ENCODE measurements at regions not wholly inside any gene's neighbourhood (a gene's known extent, or its start where the extent isn't known, plus 50 kb on each side); places are given as distances from the start of the nearest gene placed in this dataset.

DNA sequence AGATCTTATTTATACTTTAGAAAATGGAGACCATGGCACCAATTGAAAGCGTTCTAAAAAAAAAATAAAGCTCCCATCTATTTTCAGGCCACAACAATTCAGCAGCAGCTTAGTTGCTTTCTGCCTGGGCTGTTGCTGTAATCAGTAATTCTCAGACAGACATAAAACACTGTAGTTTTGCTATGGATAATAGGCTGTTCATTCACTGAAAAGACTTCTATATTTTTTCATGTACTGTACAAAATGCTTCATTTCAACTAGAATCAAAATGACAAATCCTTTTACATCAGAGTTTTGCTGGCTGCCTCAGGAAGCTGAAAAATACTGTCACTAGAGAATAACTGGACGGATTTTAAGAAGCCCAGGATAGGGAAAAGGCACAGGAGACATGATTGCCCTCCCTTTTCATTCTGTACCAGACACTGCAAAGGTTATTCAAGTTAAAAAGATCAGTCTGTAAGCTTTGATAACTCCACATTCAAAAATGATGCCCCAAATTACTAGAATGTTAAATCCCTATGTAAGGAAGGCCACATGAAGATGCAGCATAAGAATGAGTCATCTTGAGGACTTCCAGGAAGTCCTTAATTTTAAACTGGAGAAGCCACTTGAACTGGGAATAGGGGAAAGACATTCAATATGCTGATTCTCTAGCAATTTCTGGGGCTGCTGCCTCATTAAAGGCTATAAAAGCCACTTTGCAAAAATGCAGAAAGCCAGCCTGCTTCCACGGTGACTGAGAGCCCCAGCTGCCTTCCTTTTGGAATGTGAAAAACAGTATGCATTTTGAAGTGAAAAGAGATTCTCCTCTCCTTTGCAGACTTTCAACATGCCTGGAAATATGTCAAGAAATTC is 403.2 kb upstream of the RASGEF1B start:
- TF ChIP-seq, protein P1, sequence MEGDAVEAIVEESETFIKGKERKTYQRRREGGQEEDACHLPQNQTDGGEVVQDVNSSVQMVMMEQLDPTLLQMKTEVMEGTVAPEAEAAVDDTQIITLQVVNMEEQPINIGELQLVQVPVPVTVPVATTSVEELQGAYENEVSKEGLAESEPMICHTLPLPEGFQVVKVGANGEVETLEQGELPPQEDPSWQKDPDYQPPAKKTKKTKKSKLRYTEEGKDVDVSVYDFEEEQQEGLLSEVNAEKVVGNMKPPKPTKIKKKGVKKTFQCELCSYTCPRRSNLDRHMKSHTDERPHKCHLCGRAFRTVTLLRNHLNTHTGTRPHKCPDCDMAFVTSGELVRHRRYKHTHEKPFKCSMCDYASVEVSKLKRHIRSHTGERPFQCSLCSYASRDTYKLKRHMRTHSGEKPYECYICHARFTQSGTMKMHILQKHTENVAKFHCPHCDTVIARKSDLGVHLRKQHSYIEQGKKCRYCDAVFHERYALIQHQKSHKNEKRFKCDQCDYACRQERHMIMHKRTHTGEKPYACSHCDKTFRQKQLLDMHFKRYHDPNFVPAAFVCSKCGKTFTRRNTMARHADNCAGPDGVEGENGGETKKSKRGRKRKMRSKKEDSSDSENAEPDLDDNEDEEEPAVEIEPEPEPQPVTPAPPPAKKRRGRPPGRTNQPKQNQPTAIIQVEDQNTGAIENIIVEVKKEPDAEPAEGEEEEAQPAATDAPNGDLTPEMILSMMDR (IDR thresholded peaks at IDR 0.05): no peak
- DNase-seq (no peak), ATAC-seq (ENCODE audit: low read depth) (no peak)
- ChIA-PET POLR2A (no interaction called here), CTCF (interaction anchor here (0.9 to 1.3 kb wide), 2 partner anchors 38 to 442 kb away, joined by 3 to 4 read pairs; no protein-coding TSS in a partner anchor)
- Histone ChIP-seq H3K4me2 (replicated peaks; ENCODE audit: low read depth, low read length, poor library complexity, severe bottlenecking) (no peak overlapping the region), H2AFZ (ENCODE audit: insufficient read depth, low read depth, low read length, poor library complexity, severe bottlenecking) (no peak overlapping the region), H3K27me3 (replicated peaks in 1 of 4; ENCODE audit: control extremely low read depth in 1 of 4, control insufficient read depth in 3 of 4, insufficient read depth in 4 of 4, low read length in 3 of 4) (peaks cover 0 to 3% (median 0%) of the 10 kb centered on the region in 4 experiments), H3K79me2 (ENCODE audit: control insufficient read depth, insufficient read depth, low read length) (no peaks in the 10 kb centered on the region), H3K4me3 (ENCODE audit: control extremely low read depth in 1 of 5, extremely low read depth in 1 of 5, insufficient read depth in 1 of 5, low read depth in 2 of 5, low read length in 4 of 5) (no peak overlapping the region), H3K36me3 (replicated peaks in 1 of 2; ENCODE audit: control extremely low read depth in 1 of 2, control insufficient read depth in 1 of 2, extremely low read depth in 1 of 2, insufficient read depth in 2 of 2, low read length in 1 of 2) (no peaks in the 10 kb centered on the region), H3K27ac (ENCODE audit: low read length in 2 of 2) (no peak overlapping the region), H3K9ac (ENCODE audit: low read length) (no peak overlapping the region), H3K9me3 (ENCODE audit: control extremely low read depth in 1 of 3, control insufficient read depth in 2 of 3, insufficient read depth in 1 of 3, low read length in 2 of 3) (peaks cover 0 to 19% (median 10%) of the 10 kb centered on the region in 3 donors), H3K4me1 (ENCODE audit: control insufficient read depth in 2 of 2, insufficient read depth in 2 of 2, low read length in 2 of 2) (no peaks in the 10 kb centered on the region), H4K20me1 (ENCODE audit: control insufficient read depth, insufficient read depth, low read length, poor library complexity, severe bottlenecking) (no peaks in the 10 kb centered on the region)
- intact Hi-C loops (cut with micrococcal nuclease): no loop called here
- WGBS (ENCODE audit: insufficient coverage): 67% methylated on average over 2 of the region's 3 CpGs
- Mint-ChIP-seq H3K4me3 (no peak overlapping the region), H3K27ac (no peak overlapping the region), H3K9me3 (ENCODE audit: insufficient read depth) (no peaks in the 10 kb centered on the region), H3K4me1 (no peaks in the 10 kb centered on the region), H3K27me3 (peaks cover 6% of the 10 kb centered on the region)

DNA sequence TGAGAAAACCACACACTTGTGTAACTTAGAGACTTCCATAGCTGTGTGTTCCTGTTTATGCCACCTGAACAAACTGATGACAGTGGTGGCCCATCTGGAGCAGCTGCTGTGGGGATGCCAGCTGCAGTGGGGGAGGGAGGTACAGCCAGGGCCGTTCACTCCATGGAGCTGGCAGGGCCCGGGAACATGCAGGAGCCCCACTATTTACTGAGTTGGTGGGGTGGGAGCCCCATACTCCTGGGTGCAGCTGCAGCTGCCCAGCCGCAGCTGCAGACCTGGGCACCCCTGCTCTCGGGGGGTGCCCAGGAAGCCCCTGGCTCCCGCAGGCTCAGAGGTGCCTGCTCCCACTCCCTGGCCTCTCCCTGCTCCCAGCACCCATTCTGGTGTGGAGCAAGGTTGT is 398.6 kb upstream of the RASGEF1B start:
- Mint-ChIP-seq H3K4me1 (no peaks in the 10 kb centered on the region), H3K4me3 (no peak overlapping the region), H3K27me3 (no peaks in the 10 kb centered on the region), H3K9me3 (ENCODE audit: insufficient read depth) (no peaks in the 10 kb centered on the region), H3K27ac (no peak overlapping the region)
- Histone ChIP-seq H3K9me3 (ENCODE audit: control extremely low read depth in 1 of 3, control insufficient read depth in 2 of 3, insufficient read depth in 1 of 3, low read length in 2 of 3) (peaks cover 0 to 19% (median 10%) of the 10 kb centered on the region in 3 donors), H3K27me3 (replicated peaks in 1 of 4; ENCODE audit: control extremely low read depth in 1 of 4, control insufficient read depth in 3 of 4, insufficient read depth in 4 of 4, low read length in 3 of 4) (peaks cover 0 to 3% (median 0%) of the 10 kb centered on the region in 4 experiments), H3K4me2 (replicated peaks; ENCODE audit: low read depth, low read length, poor library complexity, severe bottlenecking) (no peak overlapping the region), H3K36me3 (replicated peaks in 1 of 2; ENCODE audit: control extremely low read depth in 1 of 2, control insufficient read depth in 1 of 2, extremely low read depth in 1 of 2, insufficient read depth in 2 of 2, low read length in 1 of 2) (no peaks in the 10 kb centered on the region), H3K79me2 (ENCODE audit: control insufficient read depth, insufficient read depth, low read length) (no peaks in the 10 kb centered on the region), H3K27ac (ENCODE audit: low read length in 2 of 2) (no peak overlapping the region), H3K4me3 (ENCODE audit: control extremely low read depth in 1 of 5, extremely low read depth in 1 of 5, insufficient read depth in 1 of 5, low read depth in 2 of 5, low read length in 4 of 5) (no peak overlapping the region), H4K20me1 (ENCODE audit: control insufficient read depth, insufficient read depth, low read length, poor library complexity, severe bottlenecking) (no peaks in the 10 kb centered on the region), H3K9ac (ENCODE audit: low read length) (no peak overlapping the region), H3K4me1 (ENCODE audit: control insufficient read depth in 2 of 2, insufficient read depth in 2 of 2, low read length in 2 of 2) (no peaks in the 10 kb centered on the region), H2AFZ (ENCODE audit: insufficient read depth, low read depth, low read length, poor library complexity, severe bottlenecking) (no peak overlapping the region)
- ATAC-seq (ENCODE audit: low read depth) (no peak), DNase-seq (no peak)
- CTCF ChIA-PET: no interaction called here
- TF ChIP-seq, protein P1 (IDR thresholded peaks at IDR 0.05): no peak
- no peak for TF ChIP-seq EZH2 (IDR thresholded peaks at IDR 0.05; ENCODE audit: borderline replicate concordance, insufficient read depth, low read depth, low read length, poor library complexity, severe bottlenecking)
- POLR2A ChIA-PET: no interaction called here
- 91% methylated on average over 5 of the region's 5 CpGs for WGBS (ENCODE audit: insufficient coverage)
- intact Hi-C loops (cut with micrococcal nuclease): no loop called here
